LHCN-M2 (cell line): ENCODE measurements at regions not wholly inside any gene's neighbourhood (a gene's known extent, or its start where the extent isn't known, plus 50 kb on each side); places are given as distances from the start of the nearest gene placed in this dataset.

ENCODE experiments used
- DNase-seq: peaks from one replicate; pipeline ENCODE4 v3.0.0-alpha.2; 2012; ENCODE audit warnings: low read depth

DNA sequence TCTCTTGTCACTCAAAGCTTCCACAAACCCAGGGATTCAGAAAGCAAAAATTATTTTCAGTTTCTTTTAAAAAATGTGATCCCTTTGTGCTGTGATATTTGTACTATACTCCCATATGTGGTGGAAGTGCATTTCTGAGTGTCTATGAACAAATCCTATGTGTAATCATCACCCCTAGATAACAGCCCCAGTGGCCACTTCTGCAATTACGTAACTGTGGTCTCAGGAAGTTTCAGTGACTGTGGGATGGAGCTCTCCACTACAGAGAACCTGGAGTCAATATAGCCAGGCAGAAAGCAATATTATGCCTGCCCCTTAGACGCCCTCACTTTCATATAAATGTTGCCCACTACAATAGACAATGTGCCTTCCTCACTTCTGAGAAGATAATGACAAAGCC, 1101.7 kb upstream of the GHITM start:
- no peak for DNase-seq

- no peak for DNase-seq
Observed at GRCh38 chr10:83038631-83039030, 1100.7 kb upstream of the GHITM start.

- DNase-seq, result no peak
Observed at GRCh38 chr10:83045731-83046130, 1093.6 kb upstream of the GHITM start.

DNA sequence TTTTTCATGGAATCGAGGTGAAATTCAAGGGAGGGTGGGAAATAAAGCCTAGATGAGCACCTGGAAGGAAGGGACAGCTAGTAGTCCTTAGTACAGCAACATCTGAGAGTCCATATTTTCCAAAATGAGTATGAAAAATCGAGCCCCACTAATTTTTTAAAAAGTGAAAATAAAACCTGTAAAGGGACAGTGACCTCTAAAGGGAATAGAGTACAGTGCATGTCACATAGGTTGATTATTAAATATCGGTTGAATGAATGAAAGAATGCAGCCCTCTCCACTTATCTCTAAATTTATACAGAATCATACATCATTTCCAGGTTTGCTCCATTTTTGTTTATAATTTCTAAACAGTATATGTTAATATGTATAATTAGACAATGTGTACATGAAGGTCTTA, 1088.5 kb upstream of the GHITM start:
- DNase-seq, result no peak

DNA sequence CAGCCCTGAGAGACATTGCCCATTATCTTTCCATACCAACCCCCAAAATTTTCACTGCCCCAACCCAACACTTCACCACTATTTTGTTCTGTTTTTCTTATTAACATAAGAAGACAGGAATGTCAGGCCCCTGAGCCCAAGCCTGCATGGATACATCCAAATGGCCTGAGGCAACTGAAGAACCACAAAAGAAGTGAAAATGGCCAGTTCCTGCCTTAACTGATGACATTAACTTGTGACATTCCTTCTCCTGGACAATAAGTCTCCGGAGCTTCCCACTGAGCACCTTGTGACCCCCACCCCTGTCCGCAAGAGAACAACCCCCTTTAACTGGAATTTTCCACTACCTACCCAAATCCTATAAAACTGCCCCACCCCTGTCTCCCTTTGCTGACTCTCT, 1076.4 kb upstream of the GHITM start:
- DNase-seq, result no peak

- DNase-seq, result no peak
Observed at GRCh38 chr10:83073472-83073871, 1065.8 kb upstream of the GHITM start.

DNA sequence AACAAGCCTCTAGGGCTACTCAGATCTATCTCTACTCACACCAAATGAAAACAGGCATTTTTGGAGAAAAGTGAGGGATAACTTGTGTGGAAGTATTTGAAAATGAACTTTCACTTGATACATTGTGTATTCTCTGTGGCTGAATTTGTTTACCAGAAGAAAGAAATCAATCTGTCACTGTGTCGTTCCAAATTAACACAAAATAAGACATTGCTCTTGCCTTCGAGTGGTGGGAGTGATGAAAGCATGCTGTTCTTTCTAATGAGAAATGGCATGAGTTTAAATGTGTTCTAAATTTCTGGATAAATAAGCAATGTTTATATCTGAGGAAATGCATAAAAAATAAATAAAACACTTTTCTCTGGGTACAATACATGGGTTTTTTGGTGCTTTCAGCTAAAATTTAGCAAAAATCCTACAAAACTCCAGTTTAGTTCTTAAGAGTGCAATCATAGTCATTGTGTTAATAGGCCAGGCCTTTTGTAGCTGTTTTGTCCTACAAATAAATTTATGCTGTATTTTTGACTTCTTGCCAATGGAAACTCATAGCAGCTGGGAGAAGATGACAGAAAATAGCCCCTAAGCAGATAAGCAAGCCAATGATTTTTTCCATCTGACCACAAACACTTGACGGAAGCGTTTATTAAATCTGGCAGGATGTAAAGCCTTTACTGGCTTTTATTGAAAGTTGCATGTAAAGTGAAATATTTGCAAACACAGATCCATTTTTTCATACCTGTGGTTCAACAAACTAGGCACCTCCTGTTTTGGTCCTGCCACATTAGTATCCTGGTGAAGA, 1064.1 kb upstream of the GHITM start:
- DNase-seq, result no peak

GRCh38 chr10:83075815-83076355, 1063.4 kb upstream of the GHITM start:
- DNase-seq, result no peak

DNA sequence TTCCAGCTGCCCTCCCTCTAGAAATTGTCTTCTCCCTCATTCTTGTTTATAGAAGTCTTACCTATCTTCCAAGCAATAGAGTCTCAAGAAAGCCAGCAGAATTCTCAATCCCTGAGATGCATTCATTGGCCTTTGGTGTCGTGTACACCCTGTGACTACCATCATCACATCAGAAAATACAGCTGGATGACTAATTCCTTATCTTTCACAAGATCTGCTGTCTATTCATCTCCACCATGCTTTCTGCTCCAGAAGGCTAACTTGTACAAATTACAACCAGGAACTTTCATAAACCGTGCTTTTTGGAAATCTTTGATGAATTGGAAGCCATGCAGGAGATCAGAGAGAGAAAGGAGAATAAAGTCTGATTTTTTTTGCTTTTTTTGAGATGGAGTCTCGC, 1062.9 kb upstream of the GHITM start:
- DNase-seq, result no peak

DNA sequence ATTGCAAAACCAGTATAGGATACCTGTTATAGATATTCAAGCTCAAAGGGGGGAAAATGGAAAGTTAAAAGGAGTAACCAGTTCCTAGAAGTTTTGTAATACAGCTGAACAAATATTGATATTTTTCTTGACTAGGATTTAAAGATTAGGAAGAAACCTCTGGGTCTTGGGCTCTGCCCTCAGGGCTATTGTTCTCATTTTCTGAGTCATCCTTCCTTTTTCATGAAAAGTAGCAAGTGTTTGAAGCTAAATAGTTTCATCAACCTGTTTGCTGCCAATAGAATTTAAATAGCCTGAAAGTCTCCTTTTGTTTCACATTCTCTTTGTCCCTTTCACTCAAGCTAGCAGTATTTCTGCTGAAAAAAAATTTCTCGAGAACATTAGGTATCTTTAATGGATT, 1061.1 kb upstream of the GHITM start:
- DNase-seq, result no peak

GRCh38 chr10:83078645-83079044, 1060.7 kb upstream of the GHITM start:
- no peak for DNase-seq

DNA sequence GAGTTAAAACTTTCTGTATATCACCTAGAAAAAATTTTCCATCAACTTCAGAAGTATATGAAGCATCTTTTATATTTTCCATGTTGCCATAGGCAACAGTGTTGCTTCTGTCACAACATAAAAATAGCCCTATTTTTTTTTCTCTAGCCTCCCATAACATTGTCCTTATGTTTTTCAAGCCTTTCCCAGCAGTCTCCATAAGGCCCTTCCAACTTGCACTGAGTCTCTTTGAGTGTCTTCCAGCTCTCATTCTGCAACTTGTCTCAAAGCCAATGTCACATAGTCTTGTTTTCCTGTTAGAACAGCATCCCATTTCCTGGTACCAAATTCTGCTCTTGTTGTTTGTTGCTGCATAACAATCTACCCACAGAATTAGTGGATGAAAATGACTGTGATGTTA, 1055.5 kb upstream of the GHITM start:
- no peak for DNase-seq

DNA sequence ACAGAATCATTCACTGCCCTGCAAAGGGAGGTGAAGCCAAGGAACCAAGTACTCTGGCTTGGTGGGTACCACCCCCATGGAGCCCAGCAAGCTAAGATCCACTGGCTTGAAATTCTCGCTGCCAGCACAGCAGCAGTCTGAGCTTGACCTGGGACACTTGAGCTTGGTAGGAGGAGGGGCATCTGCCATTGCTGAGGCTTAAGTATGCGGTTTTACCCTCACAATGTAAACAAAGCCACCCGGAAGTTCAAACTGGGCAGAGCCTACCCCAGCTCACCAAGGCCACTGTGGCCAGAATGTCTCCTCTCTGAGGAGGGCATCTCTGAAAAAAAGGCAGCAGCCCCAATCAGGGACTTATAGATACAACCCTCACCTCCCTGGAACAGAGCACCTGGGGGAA, 1050.0 kb upstream of the GHITM start:
- DNase-seq, result no peak

- no peak for DNase-seq
Observed at GRCh38 chr10:83104616-83105015, 1034.7 kb upstream of the GHITM start.

DNA sequence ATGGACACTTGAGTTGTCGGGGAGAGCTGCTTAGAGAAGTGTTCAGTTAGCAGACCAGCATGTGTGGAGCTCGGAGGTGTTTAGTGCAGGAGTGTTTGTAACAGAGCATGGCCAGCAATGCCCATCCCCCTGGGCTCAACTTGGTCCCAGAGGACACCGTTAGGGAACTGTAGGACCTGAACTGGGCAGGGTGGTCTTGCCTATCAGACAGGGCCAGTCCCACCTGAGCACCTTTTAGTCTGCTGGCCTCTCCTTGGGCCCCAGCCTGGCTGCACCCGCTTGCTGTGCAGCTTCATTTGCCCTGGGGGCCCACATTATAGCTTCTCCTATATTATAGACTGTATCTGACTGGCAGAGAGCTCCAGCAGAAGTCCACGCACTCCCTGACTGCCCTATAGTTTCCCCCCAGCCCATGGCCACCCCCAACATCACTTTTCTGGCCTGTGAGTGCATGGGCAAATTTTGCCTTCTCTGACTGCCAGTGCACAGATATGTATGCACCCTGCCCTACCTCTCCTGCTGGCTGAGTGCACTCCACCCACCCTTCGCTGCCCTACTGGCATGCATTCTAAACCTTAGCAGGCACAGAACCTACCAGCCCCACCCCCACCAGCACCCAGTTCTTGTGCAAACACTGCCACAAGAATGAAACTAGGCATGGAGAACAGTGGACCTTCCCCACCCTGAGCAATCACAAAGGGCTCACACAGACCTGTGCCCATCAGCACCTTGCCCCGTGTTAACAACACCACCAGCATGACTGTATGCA, 1030.6 kb upstream of the GHITM start:
- DNase-seq, result no peak

- no peak for DNase-seq
Observed at GRCh38 chr10:83119346-83119745, 1020.0 kb upstream of the GHITM start.

- DNase-seq, result no peak
Observed at GRCh38 chr10:83122336-83122735, 1017.0 kb upstream of the GHITM start.

- no peak for DNase-seq
Observed at GRCh38 chr10:83127942-83128575, 1011.2 kb upstream of the GHITM start.

DNA sequence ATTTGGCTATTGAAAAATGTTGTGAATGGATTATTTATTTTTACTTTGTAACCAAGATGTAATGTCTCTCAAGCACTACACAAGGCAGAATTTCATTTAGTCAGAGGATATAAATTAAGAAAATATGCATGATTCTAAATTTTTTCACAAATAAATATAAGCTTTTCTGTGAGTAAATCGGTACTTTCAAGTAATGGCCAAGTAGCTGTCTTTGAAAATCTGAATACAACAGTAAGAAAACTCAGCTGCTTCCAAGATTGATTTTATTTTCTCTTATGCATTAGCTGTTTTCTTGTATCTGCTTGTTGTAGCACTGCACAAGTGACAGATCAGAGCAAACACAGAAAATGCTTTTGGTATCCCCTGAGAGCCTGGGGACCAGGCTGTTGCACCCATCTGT, 998.5 kb upstream of the GHITM start:
- DNase-seq, result no peak

GRCh38 chr10:83142074-83142563, 997.2 kb upstream of the GHITM start:
- DNase-seq, result no peak

DNA sequence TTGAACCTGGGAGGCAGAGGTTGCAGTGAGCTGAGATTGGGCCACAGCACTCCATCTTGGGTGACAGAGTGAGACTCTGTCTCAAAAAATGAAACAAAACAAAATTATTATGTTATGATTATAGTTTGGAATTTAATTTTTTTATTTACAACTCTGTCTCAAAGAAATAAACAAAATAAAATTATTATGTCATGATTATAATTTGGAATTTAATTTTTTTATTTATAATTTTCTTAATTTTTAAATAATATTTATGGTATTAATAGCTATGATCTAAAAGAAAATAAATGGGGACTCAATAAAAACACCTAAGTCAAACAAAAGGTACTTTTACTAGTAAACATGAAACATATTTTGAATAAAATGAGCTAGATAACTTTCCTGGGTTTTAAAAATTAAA, 994.8 kb upstream of the GHITM start:
- DNase-seq, result no peak

DNA sequence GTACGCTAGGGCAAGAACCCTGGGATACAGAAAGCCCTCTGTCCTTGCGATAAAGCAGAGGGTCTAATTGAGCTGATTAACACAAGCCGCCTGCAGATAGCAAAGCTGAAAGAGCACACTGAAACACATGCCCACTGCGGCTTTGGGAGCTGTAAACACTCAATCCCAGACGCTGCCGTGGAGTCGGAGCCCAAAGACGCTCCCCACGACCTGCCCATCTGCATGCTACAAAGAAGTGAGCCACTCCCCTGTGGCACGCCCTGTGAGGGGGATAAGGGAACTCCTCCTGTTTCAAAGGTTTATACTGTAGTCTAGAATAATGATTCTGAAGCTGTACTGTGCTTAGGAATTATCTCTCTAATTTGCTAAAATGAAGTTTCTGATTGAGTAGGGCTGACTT, 985.6 kb upstream of the GHITM start:
- no peak for DNase-seq
